ENCODE measurements at regions not wholly inside any gene's neighbourhood (a gene's known extent, or its start where the extent isn't known, plus 50 kb on each side); places are given as distances from the start of the nearest gene placed in this dataset.

DNA sequence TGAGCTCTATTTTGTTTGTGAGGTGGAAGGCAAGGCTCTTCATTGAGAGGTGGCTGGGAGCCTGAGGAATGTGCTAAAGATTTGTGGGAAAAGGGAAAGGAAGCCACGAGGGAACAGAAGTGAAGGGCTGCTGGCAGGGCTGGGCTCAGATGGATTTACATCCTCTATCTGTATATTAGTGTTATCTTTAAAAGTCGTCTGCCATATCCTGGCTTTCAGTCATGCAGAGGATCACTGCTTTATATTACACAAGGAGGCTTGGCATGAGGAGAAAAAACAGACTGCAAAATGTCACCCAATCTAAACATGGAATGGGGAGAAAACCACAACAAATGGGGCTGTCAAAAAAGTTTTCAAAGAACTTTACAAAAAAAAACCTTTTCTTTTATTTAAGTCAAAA lies 434.4 kb downstream of the HRH4 start:
- H3K36me3 ChIP-seq (ENCODE audit: insufficient read depth, low read depth, low read length): no peaks in the 10 kb centered on the region
- H3K27me3 ChIP-seq (ENCODE audit: insufficient read depth, low read length): no peaks in the 10 kb centered on the region
- H3K27ac ChIP-seq (ENCODE audit: low read length): no peak overlapping the region
- no peaks in the 10 kb centered on the region for H3K9me3 ChIP-seq (ENCODE audit: insufficient read depth, low read depth, low read length)
- no peak overlapping the region for H3K9ac ChIP-seq (ENCODE audit: low read depth, low read length)
- 0 out of 2 replicates have a peak, but pooled peaks cover 2% of the 10 kb centered on the region for H3K4me1 ChIP-seq (ENCODE audit: insufficient read depth, low read length)
- no peak overlapping the region for H3K4me3 ChIP-seq (ENCODE audit: low read length)

GRCh38 chr18:24897461-24897860 lies 437.0 kb downstream of the HRH4 start:
- H3K4me3 ChIP-seq (ENCODE audit: low read length): no peak overlapping the region
- H3K36me3 ChIP-seq (ENCODE audit: insufficient read depth, low read depth, low read length): no peaks in the 10 kb centered on the region
- H3K27me3 ChIP-seq (ENCODE audit: insufficient read depth, low read length): no peaks in the 10 kb centered on the region
- no peak overlapping the region for H3K27ac ChIP-seq (ENCODE audit: low read length)
- 0 out of 2 replicates have a peak, but pooled peaks cover 4% of the 10 kb centered on the region for H3K9me3 ChIP-seq (ENCODE audit: insufficient read depth, low read depth, low read length)
- H3K9ac ChIP-seq (ENCODE audit: low read depth, low read length): no peak overlapping the region
- H3K4me1 ChIP-seq (ENCODE audit: insufficient read depth, low read length): 0 out of 2 replicates have a peak, but pooled peaks cover 2% of the 10 kb centered on the region

DNA sequence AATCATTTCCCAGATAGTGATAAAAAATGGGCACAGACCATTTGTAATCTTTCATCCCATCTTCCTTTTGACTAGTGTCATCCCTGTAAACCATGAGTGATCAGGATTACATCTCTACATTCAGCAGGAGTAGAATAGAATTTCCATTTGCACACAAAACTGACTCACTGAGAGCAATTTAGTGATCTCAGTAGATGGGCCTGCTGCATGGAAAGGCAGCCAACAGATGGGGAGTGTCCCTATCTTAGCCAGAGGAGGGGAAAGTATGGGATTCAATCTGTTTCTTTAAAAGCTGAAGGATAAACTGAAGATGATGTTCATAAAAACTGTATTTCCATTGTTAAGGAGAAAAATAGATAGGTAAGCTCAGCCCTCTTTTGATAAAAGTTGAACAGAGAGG lies 441.7 kb downstream of the ZNF521 start:
- H3K27me3 ChIP-seq (ENCODE audit: insufficient read depth, low read length): no peaks in the 10 kb centered on the region
- H3K4me1 ChIP-seq (ENCODE audit: insufficient read depth, low read length): no peaks in the 10 kb centered on the region
- no peak overlapping the region for H3K4me3 ChIP-seq (ENCODE audit: low read length)
- H3K27ac ChIP-seq (ENCODE audit: low read length): no peak overlapping the region
- H3K36me3 ChIP-seq (ENCODE audit: insufficient read depth, low read depth, low read length): no peaks in the 10 kb centered on the region
- H3K9me3 ChIP-seq (ENCODE audit: insufficient read depth, low read depth, low read length): no peaks in the 10 kb centered on the region
- H3K9ac ChIP-seq (ENCODE audit: low read depth, low read length): no peak overlapping the region

DNA sequence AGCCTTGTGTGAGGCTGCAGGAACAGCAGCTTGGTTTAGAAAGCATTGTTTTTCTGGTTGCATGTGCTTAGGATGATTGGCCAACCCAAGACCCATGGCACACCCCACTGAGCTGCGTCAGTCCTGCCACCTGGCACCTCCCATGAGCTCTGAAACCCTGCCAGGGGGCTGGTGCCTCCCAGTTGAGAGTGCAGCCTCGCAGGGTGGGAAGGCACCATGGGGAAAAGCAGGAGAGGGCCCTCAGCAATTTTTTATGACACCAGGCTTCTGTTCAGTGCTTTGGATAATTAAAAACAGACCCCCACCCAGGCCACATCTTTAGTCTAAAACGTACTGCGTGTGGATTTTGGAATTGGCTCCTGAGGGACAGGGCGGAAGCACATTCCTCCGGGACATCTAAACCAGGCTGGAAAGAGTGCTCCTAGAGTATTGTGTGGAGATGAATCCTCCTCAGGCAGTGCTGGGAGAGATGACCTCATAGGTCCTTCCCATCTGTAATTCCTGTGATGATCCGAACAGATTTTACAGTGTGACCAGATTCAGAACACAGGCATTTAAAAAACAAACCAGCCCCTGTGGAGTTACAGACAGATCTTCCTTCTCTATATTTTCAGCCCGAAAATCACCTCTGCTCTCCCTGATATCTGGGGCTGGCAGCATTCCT lies 438.3 kb downstream of the ZNF521 start:
- Histone ChIP-seq H3K27ac (ENCODE audit: low read length) (no peak overlapping the region), H3K36me3 (ENCODE audit: insufficient read depth, low read depth, low read length) (no peaks in the 10 kb centered on the region), H3K9me3 (ENCODE audit: insufficient read depth, low read depth, low read length) (no peaks in the 10 kb centered on the region), H3K4me3 (ENCODE audit: low read length) (no peak overlapping the region), H3K4me1 (ENCODE audit: insufficient read depth, low read length) (peaks cover 4% of the 10 kb centered on the region; the same call in 1 of the 2 replicates), H3K9ac (ENCODE audit: low read depth, low read length) (no peak overlapping the region), H3K27me3 (ENCODE audit: insufficient read depth, low read length) (no peaks in the 10 kb centered on the region)

DNA sequence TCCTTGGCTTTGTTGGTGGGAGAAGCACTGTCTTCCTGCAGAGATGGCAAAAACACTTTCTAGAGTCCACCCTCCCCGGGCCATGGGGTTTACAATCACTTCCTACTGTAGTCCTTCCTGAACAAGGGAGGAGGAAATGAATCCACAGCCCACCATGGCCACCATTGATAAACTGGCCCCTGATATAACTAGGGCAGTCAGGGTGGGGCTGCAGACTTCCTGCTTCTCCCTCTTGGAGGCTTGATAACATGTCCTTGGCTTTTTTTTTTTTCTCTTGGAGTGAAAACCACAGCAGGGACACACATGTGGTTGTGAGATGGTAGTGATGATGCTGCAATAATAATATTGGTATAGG lies 437.8 kb downstream of the ZNF521 start:
- Histone ChIP-seq H3K27ac (ENCODE audit: low read length) (no peak overlapping the region), H3K9me3 (ENCODE audit: insufficient read depth, low read depth, low read length) (no peaks in the 10 kb centered on the region), H3K36me3 (ENCODE audit: insufficient read depth, low read depth, low read length) (no peaks in the 10 kb centered on the region)

GRCh38 chr18:24914685-24915084 lies 437.3 kb downstream of the ZNF521 start:
- Histone ChIP-seq H3K27ac (ENCODE audit: low read length) (no peak overlapping the region), H3K36me3 (ENCODE audit: insufficient read depth, low read depth, low read length) (no peaks in the 10 kb centered on the region), H3K27me3 (ENCODE audit: insufficient read depth, low read length) (no peaks in the 10 kb centered on the region)

More for the DNA sequence above, 437.8 kb downstream of the ZNF521 start:
- Histone ChIP-seq H3K9ac (ENCODE audit: low read depth, low read length) (no peak overlapping the region), H3K4me1 (ENCODE audit: insufficient read depth, low read length) (peaks cover 4% of the 10 kb centered on the region; the same call in 1 of the 2 replicates), H3K27me3 (ENCODE audit: insufficient read depth, low read length) (no peaks in the 10 kb centered on the region), H3K4me3 (ENCODE audit: low read length) (no peak overlapping the region)

DNA sequence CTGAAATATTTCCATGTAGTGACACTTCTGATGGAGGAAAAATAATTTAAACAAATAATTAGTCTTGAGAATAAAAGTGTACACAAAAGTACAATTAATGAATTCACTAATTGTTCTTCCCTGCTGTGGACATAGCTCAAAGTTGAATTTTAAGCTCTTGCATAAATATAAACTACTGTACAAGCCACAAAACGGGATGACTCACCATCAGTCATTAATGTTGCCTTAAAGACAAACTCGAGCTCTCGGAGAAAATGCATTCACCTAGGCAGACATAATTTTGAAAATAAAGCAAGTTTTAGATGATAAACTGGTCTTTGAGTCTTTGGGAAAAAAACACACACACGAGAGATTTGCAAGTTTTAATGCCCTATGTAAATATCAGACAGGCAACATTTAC lies 436.4 kb downstream of the ZNF521 start:
- H3K27ac ChIP-seq (ENCODE audit: low read length): no peak overlapping the region
- H3K4me1 ChIP-seq (ENCODE audit: insufficient read depth, low read length): peaks cover 4% of the 10 kb centered on the region; the same call in 1 of the 2 replicates

More at GRCh38 chr18:24914685-24915084, 437.3 kb downstream of the ZNF521 start:
- Histone ChIP-seq H3K4me3 (ENCODE audit: low read length) (no peak overlapping the region), H3K9ac (ENCODE audit: low read depth, low read length) (no peak overlapping the region), H3K4me1 (ENCODE audit: insufficient read depth, low read length) (peaks cover 4% of the 10 kb centered on the region; the same call in 1 of the 2 replicates), H3K9me3 (ENCODE audit: insufficient read depth, low read depth, low read length) (no peaks in the 10 kb centered on the region)

DNA sequence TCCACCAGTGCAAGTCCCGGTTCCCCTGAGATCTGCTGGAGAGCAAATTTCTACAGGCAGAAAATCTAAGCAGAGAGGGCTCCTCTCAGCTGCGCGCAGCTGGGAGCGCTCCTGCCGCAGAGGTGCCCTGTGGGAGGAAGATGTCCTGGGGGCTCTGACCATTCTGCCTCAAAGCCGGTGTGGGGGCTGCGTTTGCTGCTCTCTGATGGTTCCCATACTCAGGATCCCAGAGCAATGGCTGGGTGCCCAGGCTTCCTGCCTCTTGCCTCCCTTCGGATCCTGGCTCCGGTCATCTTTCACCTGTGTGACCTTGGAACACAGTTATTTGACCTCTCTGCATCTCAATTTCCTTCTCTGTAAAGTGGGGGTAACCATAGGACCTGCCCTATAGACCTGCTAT lies 434.2 kb downstream of the ZNF521 start:
- Histone ChIP-seq H3K27ac (ENCODE audit: low read length) (no peak overlapping the region), H3K27me3 (ENCODE audit: insufficient read depth, low read length) (no peaks in the 10 kb centered on the region), H3K9ac (ENCODE audit: low read depth, low read length) (no peak overlapping the region), H3K4me1 (ENCODE audit: insufficient read depth, low read length) (peaks cover 4% of the 10 kb centered on the region; the same call in 1 of the 2 replicates), H3K36me3 (ENCODE audit: insufficient read depth, low read depth, low read length) (no peaks in the 10 kb centered on the region), H3K9me3 (ENCODE audit: insufficient read depth, low read depth, low read length) (no peaks in the 10 kb centered on the region), H3K4me3 (ENCODE audit: low read length) (no peak overlapping the region)

More for the DNA sequence above, 436.4 kb downstream of the ZNF521 start:
- no peaks in the 10 kb centered on the region for H3K36me3 ChIP-seq (ENCODE audit: insufficient read depth, low read depth, low read length)
- no peaks in the 10 kb centered on the region for H3K9me3 ChIP-seq (ENCODE audit: insufficient read depth, low read depth, low read length)
- H3K9ac ChIP-seq (ENCODE audit: low read depth, low read length): no peak overlapping the region
- no peaks in the 10 kb centered on the region for H3K27me3 ChIP-seq (ENCODE audit: insufficient read depth, low read length)
- H3K4me3 ChIP-seq (ENCODE audit: low read length): no peak overlapping the region

- H3K4me3 ChIP-seq (ENCODE audit: low read length): no peak overlapping the region
- H3K27me3 ChIP-seq (ENCODE audit: insufficient read depth, low read length): 0 out of 2 replicates have a peak, but pooled peaks cover 1% of the 10 kb centered on the region
- no peaks in the 10 kb centered on the region for H3K36me3 ChIP-seq (ENCODE audit: insufficient read depth, low read depth, low read length)
- no peak overlapping the region for H3K9ac ChIP-seq (ENCODE audit: low read depth, low read length)
- peaks cover 4% of the 10 kb centered on the region; the same call in 1 of the 2 replicates for H3K4me1 ChIP-seq (ENCODE audit: insufficient read depth, low read length)
- no peak overlapping the region for H3K27ac ChIP-seq (ENCODE audit: low read length)
- no peaks in the 10 kb centered on the region for H3K9me3 ChIP-seq (ENCODE audit: insufficient read depth, low read depth, low read length)
Observed at GRCh38 chr18:24918257-24918656, 433.7 kb downstream of the ZNF521 start.

DNA sequence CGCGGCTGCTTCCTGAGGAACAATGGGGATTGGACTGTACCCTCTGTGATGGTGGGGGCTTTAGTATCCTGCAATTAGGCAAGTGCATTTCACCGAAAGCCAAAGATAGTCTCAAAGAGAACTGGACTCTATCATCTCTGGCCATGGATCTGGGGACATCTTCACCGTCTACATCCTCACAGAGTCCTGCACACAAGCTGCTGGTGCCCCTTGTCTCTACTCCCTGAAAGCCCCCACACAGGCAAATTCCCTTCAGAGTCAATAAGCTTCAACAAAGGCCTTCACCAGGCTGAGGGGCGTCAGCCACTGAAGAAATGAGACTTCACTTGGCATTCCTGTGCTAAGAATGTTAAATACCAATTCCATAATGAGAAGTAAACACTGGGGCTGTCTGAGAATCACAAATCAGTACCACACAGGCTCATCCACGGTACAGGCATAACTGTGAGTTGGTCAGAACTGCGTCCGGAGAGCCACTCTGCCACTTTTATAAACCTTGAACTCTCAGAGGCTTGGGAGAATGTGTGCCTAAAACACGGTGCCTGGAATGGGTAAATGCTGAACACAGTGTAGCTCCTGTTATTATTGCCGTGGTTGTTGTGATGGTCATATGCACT lies 432.7 kb downstream of the ZNF521 start:
- Histone ChIP-seq H3K4me3 (ENCODE audit: low read length) (no peak overlapping the region), H3K9me3 (ENCODE audit: insufficient read depth, low read depth, low read length) (no peaks in the 10 kb centered on the region), H3K36me3 (ENCODE audit: insufficient read depth, low read depth, low read length) (no peaks in the 10 kb centered on the region), H3K4me1 (ENCODE audit: insufficient read depth, low read length) (peaks cover 12% of the 10 kb centered on the region; the same call in 1 of the 2 replicates), H3K27ac (ENCODE audit: low read length) (no peak overlapping the region), H3K9ac (ENCODE audit: low read depth, low read length) (no peak overlapping the region), H3K27me3 (ENCODE audit: insufficient read depth, low read length) (0 out of 2 replicates have a peak, but pooled peaks cover 8% of the 10 kb centered on the region)

DNA sequence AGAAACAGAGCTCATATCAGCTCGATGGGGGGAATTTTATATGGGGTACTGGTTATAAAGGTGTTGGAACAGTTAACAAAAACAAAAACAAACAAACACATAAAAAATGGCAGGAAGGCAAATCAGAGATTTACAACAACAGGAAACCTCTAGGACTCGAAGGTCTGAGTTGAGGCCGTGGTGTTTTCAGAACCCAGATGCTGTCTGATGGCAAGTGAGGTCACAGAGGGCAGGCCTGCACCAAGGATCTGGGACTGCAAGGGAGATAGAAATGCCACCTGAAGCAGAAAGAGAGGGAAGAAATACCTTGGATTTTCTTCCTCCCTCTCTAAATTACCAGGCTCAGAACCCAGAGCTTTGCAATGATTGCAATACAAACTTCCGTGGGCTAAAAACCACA lies 429.5 kb downstream of the ZNF521 start:
- no peak overlapping the region for H3K27ac ChIP-seq (ENCODE audit: low read length)
- H3K4me3 ChIP-seq (ENCODE audit: low read length): no peak overlapping the region
- peaks cover 10% of the 10 kb centered on the region; the same call in 1 of the 2 replicates for H3K4me1 ChIP-seq (ENCODE audit: insufficient read depth, low read length)
- no peaks in the 10 kb centered on the region for H3K36me3 ChIP-seq (ENCODE audit: insufficient read depth, low read depth, low read length)
- H3K9ac ChIP-seq (ENCODE audit: low read depth, low read length): no peak overlapping the region
- H3K27me3 ChIP-seq (ENCODE audit: insufficient read depth, low read length): peaks cover 14% of the 10 kb centered on the region; the same call in 1 of the 2 replicates
- no peaks in the 10 kb centered on the region for H3K9me3 ChIP-seq (ENCODE audit: insufficient read depth, low read depth, low read length)

DNA sequence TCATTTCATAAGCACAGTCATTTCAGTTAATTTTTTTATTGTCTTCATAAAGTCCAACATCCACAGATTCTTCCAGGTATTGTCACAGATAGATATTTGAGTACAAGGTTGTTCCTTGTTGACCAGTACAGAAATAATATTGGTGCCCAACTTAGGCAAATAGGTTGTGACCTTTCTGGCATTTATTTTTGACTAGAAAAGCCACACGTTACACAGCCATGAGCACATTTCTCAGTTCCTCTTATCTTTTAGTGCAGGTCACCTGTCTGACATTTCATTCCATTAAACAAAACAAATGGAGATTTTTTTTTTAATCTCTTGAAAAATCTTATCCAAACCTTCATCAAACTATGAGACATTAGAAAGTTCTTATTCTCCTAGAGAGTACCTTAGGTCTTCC lies 428.8 kb downstream of the ZNF521 start:
- H3K4me3 ChIP-seq (ENCODE audit: low read length): no peak overlapping the region
- H3K9ac ChIP-seq (ENCODE audit: low read depth, low read length): no peak overlapping the region
- no peaks in the 10 kb centered on the region for H3K36me3 ChIP-seq (ENCODE audit: insufficient read depth, low read depth, low read length)
- peaks cover 14% of the 10 kb centered on the region; the same call in 1 of the 2 replicates for H3K27me3 ChIP-seq (ENCODE audit: insufficient read depth, low read length)
- no peaks in the 10 kb centered on the region for H3K9me3 ChIP-seq (ENCODE audit: insufficient read depth, low read depth, low read length)
- H3K4me1 ChIP-seq (ENCODE audit: insufficient read depth, low read length): peaks cover 8% of the 10 kb centered on the region; the same call in 1 of the 2 replicates
- H3K27ac ChIP-seq (ENCODE audit: low read length): no peak overlapping the region

All from iPS-20b (cell line).